PC-3 (cell line): ENCODE measurements at regions not wholly inside any gene's neighbourhood (a gene's known extent, or its start where the extent isn't known, plus 50 kb on each side); places are given as distances from the start of the nearest gene placed in this dataset.

Source experiments
- ATAC-seq: fragments of 200-7000 bp; cut with Tn5 transposase; 2 replicates; pipeline ENCODE4 v1.9.1; 2020; ENCODE audit warnings: mild to moderate bottlenecking, moderate library complexity
- BruUV-seq: library from RNA; stranded (reverse); fragments of 400-500 nt; replicated peaks from 2 replicates; lab custom pipeline; 2021; lab: Mats Ljungman, UMichigan
- CTCF ChIA-PET: fragments of 300-600 bp; sonication (Branson Sonifier 250); formaldehyde crosslinking; loops from one replicate; lab custom pipeline; 2022; ENCODE audit warnings: antibody characterized with exemption; lab: Charles Lee
- POLR2A ChIA-PET: fragments of 300-600 bp; sonication (Branson Sonifier 250); formaldehyde crosslinking; loops from one replicate; lab custom pipeline; 2022; ENCODE audit warnings: antibody characterized with exemption; ENCODE audit not compliant: unreplicated experiment; lab: Charles Lee
- DNase-seq: peaks from one replicate; pipeline ENCODE4 v3.0.0-alpha.2; 2015
- H2AFZ ChIP-seq: fragments of 300-600 bp; sonication (generic); 2 replicates; pipeline ENCODE4 v1.6.0; 2016; ENCODE audit warnings: antibody characterized with exemption, low read length
- H3F3A ChIP-seq: fragments of 300-600 bp; sonication (generic); one replicate; pipeline ENCODE4 v1.6.0; 2017; ENCODE audit warnings: antibody characterized with exemption, low read length, control low read depth, mild to moderate bottlenecking; ENCODE audit not compliant: unreplicated experiment
- H3K27ac ChIP-seq: fragments of 300-600 bp; sonication (generic); 2 replicates; pipeline ENCODE4 v1.5.1; 2016; ENCODE audit warnings: mild to moderate bottlenecking, low read length
- H3K27me3 ChIP-seq: fragments of 300-600 bp; sonication (generic); 2 replicates; pipeline ENCODE4 v1.6.1; 2016; ENCODE audit warnings: low read length, mixed read lengths
- H3K36me3 ChIP-seq: fragments of 300-600 bp; sonication (generic); 2 replicates; pipeline ENCODE4 v1.6.1; 2016; ENCODE audit warnings: low read depth, mixed run types, low read length, mixed read lengths
- H3K4me1 ChIP-seq: fragments of 300-600 bp; sonication (generic); 2 replicates; pipeline ENCODE4 v1.5.1; 2016; ENCODE audit warnings: low read length; ENCODE audit not compliant: insufficient read depth
- H3K4me2 ChIP-seq: fragments of 300-600 bp; sonication (generic); 2 replicates; pipeline ENCODE4 v1.6.0; 2016; ENCODE audit warnings: low read length
- H3K4me3 ChIP-seq: fragments of 300-600 bp; sonication (generic); 2 replicates; pipeline ENCODE4 v1.5.1; 2016; ENCODE audit warnings: mild to moderate bottlenecking, low read length, mixed read lengths
- H3K79me2 ChIP-seq: fragments of 300-600 bp; sonication (generic); 2 replicates; pipeline ENCODE4 v1.6.1; 2017; ENCODE audit warnings: low read length, mixed read lengths
- H3K9ac ChIP-seq: fragments of 300-600 bp; sonication (generic); 2 replicates; pipeline ENCODE4 v1.6.0; 2016; ENCODE audit warnings: mild to moderate bottlenecking, low read length
- H3K9me2 ChIP-seq: fragments of 300-600 bp; sonication (generic); replicated peaks from 2 replicates; pipeline ENCODE4 v1.6.1; 2016; ENCODE audit warnings: mixed run types, low read length, mixed read lengths
- H3K9me3 ChIP-seq: fragments of 300-600 bp; sonication (generic); 2 replicates; pipeline ENCODE4 v1.6.1; 2016; ENCODE audit warnings: low read length, mixed read lengths
- H4K20me1 ChIP-seq: fragments of 300-600 bp; sonication (generic); 2 replicates; pipeline ENCODE4 v1.6.1; 2016; ENCODE audit warnings: low read length, mixed read lengths
- CTCF ChIP-seq: fragments of 300-600 bp; sonication (generic); conservative IDR thresholded peaks from 2 replicates; pipeline ENCODE4 v1.5.1; 2017; ENCODE audit warnings: antibody characterized with exemption, low read depth, mild to moderate bottlenecking, low read length
- EZH2 ChIP-seq: fragments of 300-600 bp; sonication (generic); IDR thresholded peaks from one replicate; pipeline ENCODE4 v1.6.1; 2017; ENCODE audit warnings: antibody characterized with exemption, mild to moderate bottlenecking, low read length; ENCODE audit not compliant: unreplicated experiment
- EZH2phosphoT487 ChIP-seq: fragments of 300-600 bp; sonication (generic); IDR thresholded peaks from 2 replicates; pipeline ENCODE4 v1.6.1; 2018; ENCODE audit warnings: mild to moderate bottlenecking, antibody characterized with exemption, low read length, borderline replicate concordance
- intact Hi-C: fragments of 100-400 bp; cut with micrococcal nuclease; formaldehyde crosslinking; loops from 2 replicates; pipeline ENCODE4 v1.9.0; 2023

DNA sequence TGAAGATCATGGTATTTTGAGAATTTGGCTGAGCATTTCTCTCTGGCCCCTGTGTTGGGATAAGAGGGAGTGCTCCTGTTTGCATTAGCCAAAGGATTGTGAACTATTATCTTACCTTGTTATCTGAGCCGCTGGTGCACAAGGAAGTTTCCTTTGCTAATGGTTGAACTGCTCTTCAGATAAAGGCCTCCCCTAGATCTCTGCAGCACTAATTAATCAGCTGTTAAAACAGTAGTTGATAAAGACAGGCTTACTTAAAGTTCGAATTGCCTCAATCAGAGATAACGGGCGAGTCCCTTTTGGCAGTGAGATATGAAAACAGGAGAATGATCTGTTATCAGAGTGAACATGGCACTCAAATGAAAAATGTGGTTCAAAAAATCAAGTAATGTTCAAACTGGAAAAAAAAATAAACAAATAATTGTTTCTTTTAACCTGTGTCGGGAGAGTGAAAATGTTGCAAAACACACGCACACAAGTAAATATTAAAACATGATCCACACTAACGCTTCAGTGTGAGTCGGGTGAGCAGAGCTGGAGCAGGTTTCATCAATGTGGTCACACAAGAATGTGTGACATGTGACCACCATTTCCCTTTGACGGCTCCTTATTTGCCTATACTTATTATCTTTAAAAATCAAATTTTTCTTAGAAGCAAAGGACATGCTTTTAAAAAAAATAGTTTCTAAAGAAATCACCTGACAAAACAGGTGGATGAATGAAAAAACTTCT is 469.1 kb downstream of the SOX2 start:
- no TSS peak for BruUV-seq
- intact Hi-C loops, result no loop called here
- no peak overlapping the region for H3K4me2 ChIP-seq
- H3K27me3 ChIP-seq, result peaks cover 66% of the 10 kb centered on the region
- H4K20me1 ChIP-seq, result no peaks in the 10 kb centered on the region
- no peaks in the 10 kb centered on the region for H3K79me2 ChIP-seq
- DNase-seq (no peak), ATAC-seq (no peak)
- H3K27ac ChIP-seq, result no peak overlapping the region
- no peaks in the 10 kb centered on the region for H3K9me2 ChIP-seq
- TF ChIP-seq CTCF (no peak), EZH2phosphoT487 (no peak), EZH2 (no peak)
- no peaks in the 10 kb centered on the region for H3F3A ChIP-seq
- H3K4me1 ChIP-seq, result peaks cover 6% of the 10 kb centered on the region; the same call in 1 of the 2 replicates
- H2AFZ ChIP-seq, result no peak overlapping the region
- ChIA-PET POLR2A (no interaction called here), CTCF (no interaction called here)
- H3K4me3 ChIP-seq, result no peak overlapping the region
- H3K9me3 ChIP-seq, result no peaks in the 10 kb centered on the region
- H3K36me3 ChIP-seq, result no peaks in the 10 kb centered on the region
- no peak overlapping the region for H3K9ac ChIP-seq

DNA sequence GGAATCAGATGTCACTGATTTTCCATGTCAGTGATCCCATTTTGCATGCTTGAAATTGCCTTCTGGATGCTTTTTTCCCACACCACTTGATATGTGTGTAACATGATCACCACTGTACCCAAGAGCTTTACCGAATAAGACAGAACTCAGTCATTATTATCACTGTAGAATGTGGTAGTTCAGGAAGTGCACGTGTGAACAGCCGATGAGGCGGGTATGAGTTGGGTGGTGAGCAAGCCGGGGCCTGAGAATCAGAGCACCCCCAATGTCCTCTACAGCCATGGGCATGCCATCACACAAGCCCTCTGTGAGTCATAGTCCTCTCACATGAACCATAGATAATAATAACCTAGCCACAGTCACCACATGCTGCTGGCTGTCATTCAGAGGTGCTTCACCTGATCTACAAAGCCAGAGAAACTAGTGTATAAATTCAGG is 470.8 kb downstream of the SOX2 start:
- DNase-seq (peak; percentile 71), ATAC-seq (peak; percentile 50)
- no peak overlapping the region for H3K27ac ChIP-seq
- no peaks in the 10 kb centered on the region for H3K9me3 ChIP-seq
- H3K4me3 ChIP-seq, result no peak overlapping the region
- CTCF ChIA-PET, result no interaction called here
- H3F3A ChIP-seq, result no peaks in the 10 kb centered on the region
- H3K4me1 ChIP-seq, result peaks cover 6% of the 10 kb centered on the region; the same call in 1 of the 2 replicates
- H3K4me2 ChIP-seq, result no peak overlapping the region
- H4K20me1 ChIP-seq, result no peaks in the 10 kb centered on the region
- H3K79me2 ChIP-seq, result no peaks in the 10 kb centered on the region
- POLR2A ChIA-PET, result no interaction called here
- TF ChIP-seq EZH2phosphoT487, result no peak
- no peak for TF ChIP-seq EZH2
- TF ChIP-seq CTCF, result no peak
- H2AFZ ChIP-seq, result no peak overlapping the region
- H3K9me2 ChIP-seq, result no peaks in the 10 kb centered on the region
- H3K27me3 ChIP-seq, result peaks cover 57% of the 10 kb centered on the region
- no peak overlapping the region for H3K9ac ChIP-seq
- no peaks in the 10 kb centered on the region for H3K36me3 ChIP-seq
- no TSS peak for BruUV-seq
- intact Hi-C loops, result no loop called here

GRCh38 chr3:182183716-182184430 is 472.1 kb downstream of the SOX2 start:
- no peak overlapping the region for H2AFZ ChIP-seq
- H3K36me3 ChIP-seq, result no peaks in the 10 kb centered on the region
- no peaks in the 10 kb centered on the region for H3F3A ChIP-seq
- H3K9me2 ChIP-seq, result no peaks in the 10 kb centered on the region
- H3K4me3 ChIP-seq, result no peak overlapping the region
- H3K79me2 ChIP-seq, result no peaks in the 10 kb centered on the region
- H3K9me3 ChIP-seq, result no peaks in the 10 kb centered on the region
- no TSS peak for BruUV-seq
- TF ChIP-seq EZH2phosphoT487 (no peak), CTCF (no peak), EZH2 (no peak)
- peaks cover 6% of the 10 kb centered on the region; the same call in 1 of the 2 replicates for H3K4me1 ChIP-seq
- no peak overlapping the region for H3K4me2 ChIP-seq
- H3K27me3 ChIP-seq, result peaks cover 52% of the 10 kb centered on the region
- no peak overlapping the region for H3K27ac ChIP-seq
- no peak overlapping the region for H3K9ac ChIP-seq
- CTCF ChIA-PET, result no interaction called here
- POLR2A ChIA-PET, result no interaction called here
- ATAC-seq (no peak), DNase-seq (no peak)
- intact Hi-C loops, result no loop called here
- no peaks in the 10 kb centered on the region for H4K20me1 ChIP-seq
